Ishikawa (cell line): ENCODE measurements at regions not wholly inside any gene's neighbourhood (a gene's known extent, or its start where the extent isn't known, plus 50 kb on each side); places are given as distances from the start of the nearest gene placed in this dataset.

Experiments
- CEBPB ChIP-seq: IDR thresholded peaks from 2 replicates; pipeline ENCODE4 v1.6.1; 2012
- CREB1 ChIP-seq: IDR thresholded peaks from 2 replicates; pipeline ENCODE4 v1.6.1; 2012; ENCODE audit warnings: low read depth
- EGR1 ChIP-seq: IDR thresholded peaks from 2 replicates; pipeline ENCODE4 v1.6.1; 2012
- TEAD4 ChIP-seq: IDR thresholded peaks from 2 replicates; pipeline ENCODE4 v1.6.1; 2012
- YY1 ChIP-seq: IDR thresholded peaks from 2 replicates; pipeline ENCODE4 v1.6.1; 2012; ENCODE audit warnings: low read depth
- ZBTB7A ChIP-seq: IDR thresholded peaks from 2 replicates; pipeline ENCODE4 v1.6.1; 2012; ENCODE audit warnings: low read depth
- TF ChIP-seq, protein P1 (sequence below): IDR thresholded peaks from 2 replicates; pipeline ENCODE4 v1.6.1; 2012

- TF ChIP-seq CEBPB (no peak), EGR1 (no peak), YY1 (no peak), TEAD4 (no peak), CREB1 (no peak), ZBTB7A (no peak)
- TF ChIP-seq, protein P1, sequence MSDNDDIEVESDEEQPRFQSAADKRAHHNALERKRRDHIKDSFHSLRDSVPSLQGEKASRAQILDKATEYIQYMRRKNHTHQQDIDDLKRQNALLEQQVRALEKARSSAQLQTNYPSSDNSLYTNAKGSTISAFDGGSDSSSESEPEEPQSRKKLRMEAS, result no peak
Observed at GRCh38 chr13:47046706-47047105, 149.9 kb upstream of the HTR2A start.
